GM04504 (cell line): ENCODE measurements at regions not wholly inside any gene's neighbourhood (a gene's known extent, or its start where the extent isn't known, plus 50 kb on each side); places are given as distances from the start of the nearest gene placed in this dataset.

Source experiments
- DNase-seq: peaks from one replicate; pipeline ENCODE4 v3.0.0-alpha.2; 2012; ENCODE audit warnings: low read depth

DNA sequence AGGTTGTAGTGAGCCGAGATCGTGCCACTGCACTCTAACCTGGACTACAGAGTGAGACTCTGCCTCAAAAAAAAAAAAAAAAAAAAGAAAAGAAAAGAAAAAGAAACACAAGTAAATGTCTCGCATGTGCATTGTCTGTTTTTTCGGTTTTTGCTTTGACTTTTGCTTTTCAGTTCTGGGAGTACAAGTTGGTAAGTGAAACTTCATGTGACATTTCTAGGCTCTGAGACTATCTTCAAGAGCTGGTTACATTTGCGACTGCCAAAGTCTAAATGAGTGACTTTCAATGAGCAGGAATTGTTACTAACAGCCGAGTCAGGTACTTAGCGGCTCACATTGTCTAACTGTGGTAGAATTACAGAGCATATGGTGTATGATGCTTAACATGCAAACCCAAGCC is 107.0 kb upstream of the CELF2 start:
- DNase-seq = no peak

- no peak for DNase-seq
Observed at GRCh38 chr10:10911035-10911434, 106.6 kb upstream of the CELF2 start.

DNA sequence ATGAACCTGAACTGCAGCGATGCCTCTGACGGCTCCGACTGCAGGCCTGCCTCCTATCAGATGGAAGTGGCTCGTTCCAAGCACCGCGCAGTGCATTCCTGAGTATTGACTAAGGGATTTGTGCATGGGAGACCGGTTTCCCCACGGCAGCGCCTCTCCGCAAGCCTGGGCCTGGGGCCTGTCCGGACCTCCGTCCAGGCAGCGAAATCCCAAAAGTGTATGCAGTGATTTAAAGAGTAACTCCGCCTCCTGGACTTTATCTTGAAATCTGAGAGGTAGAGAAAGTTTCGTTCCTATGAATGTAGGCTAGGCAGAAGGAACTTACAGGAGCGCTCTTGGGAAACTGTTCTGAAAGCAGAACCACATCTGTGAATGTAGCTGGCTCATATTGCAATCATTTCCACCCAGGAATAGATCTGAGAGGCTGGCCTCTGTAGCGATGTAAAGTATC is 106.2 kb upstream of the CELF2 start:
- DNase-seq = peak; percentile 63

DNA sequence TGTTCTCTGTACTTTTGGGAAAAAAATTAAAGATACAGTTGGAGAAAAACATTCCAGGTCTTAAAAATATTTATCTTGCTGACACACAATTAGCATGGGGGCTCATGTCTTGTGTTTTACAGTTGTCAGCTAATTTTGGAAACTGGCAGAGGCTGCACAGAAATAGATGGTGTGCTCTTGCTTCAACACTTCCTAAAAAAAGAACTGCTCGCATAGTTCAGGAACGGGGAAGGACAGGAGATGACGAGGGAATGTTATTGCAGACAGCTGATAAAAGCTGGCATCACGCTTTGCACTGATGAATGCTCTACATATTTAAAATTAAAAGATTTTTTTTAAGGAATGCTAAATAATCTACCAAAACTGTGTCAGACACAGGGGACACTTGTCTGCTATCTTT is 103.5 kb upstream of the CELF2 start:
- no peak for DNase-seq

DNA sequence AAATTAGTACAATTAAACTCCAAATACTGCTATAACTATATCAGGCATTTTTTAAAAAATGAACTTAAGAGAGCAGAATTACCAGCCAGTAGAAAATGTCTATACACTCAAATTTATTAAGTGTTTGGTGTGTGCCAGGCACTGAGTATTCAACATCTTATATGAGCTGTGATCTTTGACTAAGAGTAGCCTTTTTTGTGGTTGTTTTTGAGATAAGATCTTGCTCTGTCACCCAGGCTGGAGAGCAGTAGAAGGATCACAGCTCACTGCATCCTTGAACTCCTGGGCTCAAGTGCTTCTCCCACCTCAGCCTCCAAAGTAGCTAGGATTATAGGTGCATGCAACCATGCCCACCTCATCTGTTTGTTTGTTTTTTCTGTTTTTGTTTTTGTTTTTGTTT is 102.5 kb upstream of the CELF2 start:
- DNase-seq = no peak

- no peak for DNase-seq
Observed at GRCh38 chr10:10917031-10917430, 100.6 kb upstream of the CELF2 start.

- DNase-seq = no peak
Observed at GRCh38 chr10:10919976-10920375, 97.7 kb upstream of the CELF2 start.

DNA sequence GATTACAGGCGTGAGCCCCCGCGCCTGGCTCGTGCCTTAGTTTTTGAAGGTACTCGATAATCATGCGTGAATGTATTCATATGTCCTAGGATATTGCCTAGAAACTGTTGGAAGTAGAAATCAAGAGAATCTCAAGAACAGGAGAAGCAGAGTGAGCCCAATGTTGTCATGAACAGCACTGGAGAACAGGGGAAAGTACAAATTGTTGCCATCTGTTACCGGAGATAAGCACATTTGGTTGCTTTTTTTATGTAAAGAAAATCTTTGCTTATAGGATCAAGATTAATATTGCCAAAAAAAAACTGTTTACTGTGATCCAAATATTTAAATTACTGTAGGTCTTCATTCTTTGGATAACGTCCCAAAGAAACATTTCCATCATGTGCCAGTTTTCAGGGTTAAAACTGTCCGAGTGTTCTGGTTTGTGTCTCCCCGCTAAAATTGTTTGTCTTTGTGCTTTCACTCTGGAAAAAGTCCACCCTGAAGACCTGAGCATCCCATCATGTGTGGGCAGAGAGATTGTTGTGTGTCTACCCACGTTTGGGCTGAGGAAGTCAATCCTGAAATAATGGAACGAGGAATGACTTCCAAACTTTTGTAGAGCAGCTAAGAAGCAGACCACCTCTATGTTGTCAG is 95.7 kb upstream of the CELF2 start:
- no peak for DNase-seq

GRCh38 chr10:10923029-10923651 is 94.5 kb upstream of the CELF2 start:
- DNase-seq = no peak

GRCh38 chr10:10925667-10926066 is 92.0 kb upstream of the CELF2 start:
- DNase-seq = no peak

DNA sequence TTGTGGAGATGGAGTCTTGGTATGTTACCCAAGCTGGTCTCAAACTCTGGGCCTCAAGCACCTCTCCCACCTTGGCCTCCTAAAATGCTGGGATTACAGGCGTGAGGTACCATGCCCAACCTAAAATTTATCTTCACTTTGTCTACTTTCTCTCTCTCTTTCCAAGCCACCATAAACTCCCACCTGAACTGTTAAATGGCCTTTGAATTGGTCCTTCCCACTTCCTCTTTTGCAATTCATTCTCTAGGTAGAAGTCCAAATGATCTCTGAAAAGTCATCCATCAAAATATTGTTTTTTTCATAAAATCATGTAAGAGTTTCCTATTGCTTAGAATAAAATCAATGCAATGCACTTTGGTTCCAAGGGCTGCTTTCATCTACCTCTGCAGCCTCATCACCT is 90.1 kb upstream of the CELF2 start:
- no peak for DNase-seq

DNA sequence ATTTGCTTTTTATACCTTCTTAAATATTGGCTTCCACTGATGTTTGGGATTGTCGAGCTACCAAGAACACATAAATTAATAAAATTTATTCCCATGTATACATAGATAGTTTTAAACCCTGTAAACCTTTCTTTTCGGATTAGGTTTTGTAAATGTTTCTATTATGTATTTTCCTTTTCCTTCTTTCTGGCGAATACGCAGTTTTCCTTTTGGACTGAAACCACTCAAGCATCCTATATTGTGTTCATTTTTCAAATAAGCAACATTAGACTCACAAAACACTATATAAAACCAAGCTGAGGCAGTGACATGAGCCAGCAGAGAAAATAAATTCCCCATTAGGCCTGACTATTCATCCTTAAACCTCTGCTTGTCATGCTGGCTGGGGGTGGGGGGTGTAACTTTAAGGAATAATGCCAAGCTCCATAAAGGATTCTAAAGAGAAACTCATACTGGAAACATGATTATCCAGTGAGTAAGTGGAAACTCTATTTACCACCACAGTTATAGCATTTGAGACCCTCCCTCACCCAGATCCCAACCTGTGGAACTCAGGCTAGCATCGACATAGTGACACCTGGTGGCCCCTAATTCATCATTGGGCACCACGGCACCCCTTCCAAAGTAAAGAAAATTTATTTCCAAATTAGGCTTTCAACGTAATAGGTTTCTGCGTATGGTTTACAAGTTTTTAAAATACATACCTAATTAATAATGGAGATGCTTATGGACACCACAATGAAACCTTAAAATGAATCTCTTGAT is 86.5 kb upstream of the CELF2 start:
- DNase-seq = no peak

DNA sequence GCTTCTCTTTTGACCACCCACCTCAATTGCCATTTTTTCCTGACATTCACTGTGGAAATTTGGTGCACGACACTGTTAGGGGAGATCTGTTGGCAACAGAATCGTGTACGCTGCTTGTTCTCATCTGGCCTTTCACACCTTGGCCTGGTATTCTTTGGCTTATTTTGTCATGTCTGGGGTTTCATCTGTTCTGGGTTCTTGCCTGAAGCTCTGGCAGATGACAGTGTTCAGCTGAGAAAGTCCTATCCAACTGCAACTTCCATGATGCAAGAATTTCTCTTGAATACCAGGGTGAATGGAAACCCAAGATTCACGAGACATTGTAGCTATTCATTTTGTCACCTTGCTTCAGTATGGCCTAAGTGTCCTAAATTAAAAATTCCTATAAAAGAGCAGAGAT is 82.6 kb upstream of the CELF2 start:
- DNase-seq = no peak

GRCh38 chr10:10938676-10939075 is 79.0 kb upstream of the CELF2 start:
- no peak for DNase-seq

DNA sequence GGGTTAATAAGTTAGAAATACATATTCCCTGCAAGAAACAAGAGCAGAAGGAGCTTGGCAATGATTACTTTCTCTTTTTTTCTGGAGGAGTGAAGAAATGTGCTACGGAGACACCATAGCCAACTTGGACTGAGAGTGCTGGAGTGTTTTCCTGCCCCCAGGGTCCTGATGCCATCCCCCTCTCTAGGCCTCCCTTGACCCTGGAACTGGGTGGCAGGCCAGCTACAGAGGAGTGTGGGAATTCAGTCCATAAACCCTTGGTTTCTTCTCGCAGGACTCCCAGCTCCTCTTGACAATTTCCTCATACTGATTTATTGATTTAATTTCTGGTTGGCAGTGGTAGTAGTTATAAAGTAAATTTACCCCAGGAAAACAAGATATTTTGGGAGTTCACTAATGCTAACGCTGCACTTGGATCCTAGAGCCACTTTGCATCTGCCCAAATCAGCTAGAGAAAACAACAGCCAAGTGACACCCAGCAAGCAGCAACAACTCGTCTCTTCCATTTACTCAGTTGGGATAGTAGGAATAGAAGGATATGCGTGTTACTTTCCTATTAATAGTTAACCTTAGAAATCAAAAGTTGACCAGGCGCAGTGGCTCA is 76.4 kb upstream of the CELF2 start:
- no peak for DNase-seq

GRCh38 chr10:10942441-10942840 is 75.2 kb upstream of the CELF2 start:
- DNase-seq = no peak

DNA sequence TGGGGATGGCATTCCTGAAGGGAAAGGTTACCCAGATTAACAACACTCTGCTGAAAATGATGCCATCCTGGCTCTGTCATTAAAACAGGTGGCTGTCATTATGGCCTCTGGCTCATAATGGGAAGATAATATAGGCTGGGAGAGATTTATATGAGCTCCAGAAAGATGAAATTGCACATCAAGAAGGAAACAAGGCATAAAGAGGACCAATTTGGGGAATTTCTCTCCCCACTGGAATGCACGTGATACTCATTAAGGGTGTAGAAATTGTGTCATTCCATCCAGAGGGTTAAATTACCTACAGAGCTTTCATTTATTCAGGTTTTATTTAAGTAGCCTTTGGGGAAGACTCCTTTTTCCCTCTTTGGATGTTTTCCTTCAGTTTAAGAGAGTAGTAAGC is 71.6 kb upstream of the CELF2 start:
- DNase-seq = no peak

- no peak for DNase-seq
Observed at GRCh38 chr10:10946801-10947200, 70.9 kb upstream of the CELF2 start.

DNA sequence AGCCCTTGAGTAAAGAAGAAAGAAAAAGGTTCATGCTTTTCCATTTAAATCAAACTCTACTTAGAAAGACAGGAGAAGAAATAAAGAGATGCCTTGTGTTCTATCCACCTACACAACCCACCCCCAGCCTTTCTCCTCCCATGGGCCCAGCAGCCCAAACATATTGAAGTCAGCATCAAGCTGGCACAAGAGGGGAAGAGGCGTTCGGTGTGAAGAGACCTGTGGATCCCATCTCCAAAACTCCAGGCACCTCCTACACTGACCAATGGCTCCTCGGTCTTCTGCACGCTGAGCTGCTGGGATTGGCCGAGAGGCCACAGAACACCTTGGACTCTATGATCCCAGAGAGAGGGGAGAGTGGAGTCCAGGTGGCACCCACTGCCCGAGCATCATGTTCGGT is 66.0 kb upstream of the CELF2 start:
- no peak for DNase-seq

- no peak for DNase-seq
Observed at GRCh38 chr10:10952800-10953199, 64.9 kb upstream of the CELF2 start.

DNA sequence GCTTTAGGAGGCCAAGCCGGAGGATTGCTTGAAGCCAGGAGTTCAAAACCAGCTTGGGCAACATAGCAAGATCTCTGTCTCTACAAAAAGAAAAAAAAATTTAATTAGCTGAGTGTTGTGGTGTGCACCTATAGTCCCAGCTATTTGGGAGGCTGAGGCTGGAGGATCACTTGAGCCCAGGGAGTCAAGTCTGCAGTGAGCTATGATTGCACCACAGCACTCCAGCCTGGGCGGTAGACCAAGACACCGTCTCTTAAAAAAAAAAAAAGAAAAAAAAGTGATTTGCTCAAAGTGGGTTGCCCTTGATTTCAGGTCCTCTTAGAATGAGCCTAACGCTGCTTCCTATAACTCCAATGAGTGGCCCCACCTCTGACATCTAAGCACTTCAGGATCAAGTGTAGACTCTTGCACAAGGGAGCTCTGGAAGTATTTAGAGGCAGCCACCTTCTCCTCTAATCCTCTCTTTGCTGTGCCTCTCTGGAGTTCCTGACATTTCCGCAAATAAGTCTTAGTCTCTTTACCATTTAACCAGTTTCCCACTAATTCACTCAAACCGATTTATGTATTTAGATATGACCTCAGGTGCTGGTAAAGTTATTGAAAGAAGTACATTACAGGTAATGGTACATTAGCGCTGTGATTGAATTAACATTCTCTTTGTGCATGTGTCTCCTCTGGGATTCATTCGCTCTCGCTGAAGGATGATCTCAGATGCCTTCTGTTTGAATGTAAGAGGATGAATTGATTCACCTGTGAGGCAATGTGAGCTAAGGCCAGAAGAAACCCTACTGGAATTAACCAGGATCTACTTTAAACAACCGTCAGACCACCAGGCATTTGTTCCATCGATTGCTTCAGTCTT is 60.8 kb upstream of the CELF2 start:
- no peak for DNase-seq

GRCh38 chr10:10958041-10958440 is 59.6 kb upstream of the CELF2 start:
- no peak for DNase-seq
